OCI-LY1 (cell line): ENCODE measurements at regions not wholly inside any gene's neighbourhood (a gene's known extent, or its start where the extent isn't known, plus 50 kb on each side); places are given as distances from the start of the nearest gene placed in this dataset.

Source experiments
- EZH2 ChIP-seq: fragments of 200-600 bp; sonication (generic), shearing (Covaris generic); IDR thresholded peaks from 2 replicates; pipeline ENCODE4 v1.8.0; 2017; ENCODE audit warnings: borderline replicate concordance, mixed run types, mild to moderate bottlenecking, antibody characterized with exemption, low read length, moderate library complexity, mixed read lengths
- TF ChIP-seq, protein P1 (sequence below): fragments of 200-600 bp; sonication (generic), shearing (Covaris generic); IDR thresholded peaks from 2 replicates; pipeline ENCODE4 v1.5.1; 2017; ENCODE audit warnings: mild to moderate bottlenecking, antibody characterized with exemption, low read length, moderate library complexity, mixed read lengths

DNA sequence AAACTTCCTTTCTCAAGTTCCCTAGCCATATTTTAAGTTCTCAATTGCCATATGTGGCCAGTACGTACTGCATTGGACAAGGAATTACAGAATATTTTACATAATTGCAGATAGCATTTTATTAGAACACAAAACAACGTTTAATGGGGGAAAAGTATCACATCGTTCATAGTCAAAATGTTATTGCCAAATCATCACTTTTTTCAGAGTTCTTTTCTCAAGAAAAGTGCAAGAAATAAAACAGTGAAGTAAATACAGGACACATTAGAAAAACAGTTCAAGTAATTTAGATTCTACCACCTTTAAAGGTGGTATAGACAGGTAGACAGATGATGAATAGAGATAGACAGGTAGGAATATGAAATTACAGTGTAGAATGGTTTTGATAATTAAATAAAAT lies 479.1 kb upstream of the NCAM2 start:
- TF ChIP-seq, protein P1, sequence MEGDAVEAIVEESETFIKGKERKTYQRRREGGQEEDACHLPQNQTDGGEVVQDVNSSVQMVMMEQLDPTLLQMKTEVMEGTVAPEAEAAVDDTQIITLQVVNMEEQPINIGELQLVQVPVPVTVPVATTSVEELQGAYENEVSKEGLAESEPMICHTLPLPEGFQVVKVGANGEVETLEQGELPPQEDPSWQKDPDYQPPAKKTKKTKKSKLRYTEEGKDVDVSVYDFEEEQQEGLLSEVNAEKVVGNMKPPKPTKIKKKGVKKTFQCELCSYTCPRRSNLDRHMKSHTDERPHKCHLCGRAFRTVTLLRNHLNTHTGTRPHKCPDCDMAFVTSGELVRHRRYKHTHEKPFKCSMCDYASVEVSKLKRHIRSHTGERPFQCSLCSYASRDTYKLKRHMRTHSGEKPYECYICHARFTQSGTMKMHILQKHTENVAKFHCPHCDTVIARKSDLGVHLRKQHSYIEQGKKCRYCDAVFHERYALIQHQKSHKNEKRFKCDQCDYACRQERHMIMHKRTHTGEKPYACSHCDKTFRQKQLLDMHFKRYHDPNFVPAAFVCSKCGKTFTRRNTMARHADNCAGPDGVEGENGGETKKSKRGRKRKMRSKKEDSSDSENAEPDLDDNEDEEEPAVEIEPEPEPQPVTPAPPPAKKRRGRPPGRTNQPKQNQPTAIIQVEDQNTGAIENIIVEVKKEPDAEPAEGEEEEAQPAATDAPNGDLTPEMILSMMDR = no peak
- TF ChIP-seq EZH2 = no peak
